Fibroblast of villous mesenchyme (primary cell): ENCODE measurements at regions not wholly inside any gene's neighbourhood (a gene's known extent, or its start where the extent isn't known, plus 50 kb on each side); places are given as distances from the start of the nearest gene placed in this dataset.

Experiments
- DNase-seq: peaks from one replicate; pipeline ENCODE4 v3.0.0-alpha.2; 2010; ENCODE audit warnings: low read depth
- H3K4me3 ChIP-seq: 2 replicates; pipeline ENCODE4 v1.5.1; 2011; ENCODE audit warnings: low read depth, mild to moderate bottlenecking, low read length
- CTCF ChIP-seq: IDR thresholded peaks from 2 replicates; pipeline ENCODE4 v1.5.1; 2012; ENCODE audit warnings: low read depth, mild to moderate bottlenecking, low read length; ENCODE audit not compliant: insufficient read depth

GRCh38 chr1:60678391-60678790 lies 404.0 kb upstream of the NFIA start:
- no peak overlapping the region for H3K4me3 ChIP-seq
- no peak for DNase-seq
- no peak for TF ChIP-seq CTCF

- DNase-seq: no peak
- H3K4me3 ChIP-seq: no peak overlapping the region
- TF ChIP-seq CTCF: no peak
Observed at GRCh38 chr1:60672449-60672848, 409.9 kb upstream of the NFIA start.

- no peak overlapping the region for H3K4me3 ChIP-seq
- no peak for DNase-seq
- no peak for TF ChIP-seq CTCF
Observed at GRCh38 chr1:60670302-60670701, 412.1 kb upstream of the NFIA start.

GRCh38 chr1:60668585-60668984 lies 413.8 kb upstream of the NFIA start:
- DNase-seq: no peak
- H3K4me3 ChIP-seq: no peak overlapping the region
- no peak for TF ChIP-seq CTCF

- no peak for DNase-seq
- TF ChIP-seq CTCF: no peak
- H3K4me3 ChIP-seq: no peak overlapping the region
Observed at GRCh38 chr1:60665311-60665710, 417.1 kb upstream of the NFIA start.

- no peak overlapping the region for H3K4me3 ChIP-seq
- TF ChIP-seq CTCF: no peak
- no peak for DNase-seq
Observed at GRCh38 chr1:60664086-60664625, 418.2 kb upstream of the NFIA start.

- TF ChIP-seq CTCF: no peak
- no peak for DNase-seq
- H3K4me3 ChIP-seq: no peak overlapping the region
Observed at GRCh38 chr1:60662486-60663044, 419.8 kb upstream of the NFIA start.
